ENCODE measurements at regions not wholly inside any gene's neighbourhood (a gene's known extent, or its start where the extent isn't known, plus 50 kb on each side); places are given as distances from the start of the nearest gene placed in this dataset.

GRCh38 chr2:209114588-209115240 lies 309.1 kb upstream of the MAP2 start:
- no peaks in the 10 kb centered on the region for H3K9me3 ChIP-seq (ENCODE audit: low read length)
- H3K27me3 ChIP-seq (ENCODE audit: insufficient read depth, low read depth, low read length): no peaks in the 10 kb centered on the region
- no peaks in the 10 kb centered on the region for H3K36me3 ChIP-seq (ENCODE audit: insufficient read depth, low read length)

GRCh38 chr2:209121691-209122090 lies 302.2 kb upstream of the MAP2 start:
- no peak overlapping the region for H3K4me2 ChIP-seq (ENCODE audit: low read length)
- H2AFZ ChIP-seq (ENCODE audit: low read depth, low read length): no peak overlapping the region
- no peaks in the 10 kb centered on the region for H4K20me1 ChIP-seq (ENCODE audit: insufficient read depth)
- H3K27me3 ChIP-seq (ENCODE audit: insufficient read depth, low read depth, low read length): no peaks in the 10 kb centered on the region
- H3K4me3 ChIP-seq (ENCODE audit: low read length): no peak overlapping the region
- TF ChIP-seq EZH2 (IDR thresholded peaks at IDR 0.05; ENCODE audit: borderline replicate concordance, insufficient read depth, low read length, poor library complexity, severe bottlenecking) (no peak), RAD21 (conservative IDR thresholded peaks at IDR 0.05) (no peak), SMC3 (conservative IDR thresholded peaks at IDR 0.05; ENCODE audit: poor library complexity) (no peak), EP300 (conservative IDR thresholded peaks at IDR 0.05; ENCODE audit: poor library complexity, severe bottlenecking) (no peak), MXI1 (conservative IDR thresholded peaks at IDR 0.05; ENCODE audit: poor library complexity, severe bottlenecking) (no peak), CTCF (IDR thresholded peaks at IDR 0.05; ENCODE audit: poor library complexity, severe bottlenecking) (no peak), TAF1 (IDR thresholded peaks at IDR 0.05; ENCODE audit: low read depth) (no peak), POLR2AphosphoS5 (IDR thresholded peaks at IDR 0.05) (no peak)
- TF ChIP-seq, protein P1, sequence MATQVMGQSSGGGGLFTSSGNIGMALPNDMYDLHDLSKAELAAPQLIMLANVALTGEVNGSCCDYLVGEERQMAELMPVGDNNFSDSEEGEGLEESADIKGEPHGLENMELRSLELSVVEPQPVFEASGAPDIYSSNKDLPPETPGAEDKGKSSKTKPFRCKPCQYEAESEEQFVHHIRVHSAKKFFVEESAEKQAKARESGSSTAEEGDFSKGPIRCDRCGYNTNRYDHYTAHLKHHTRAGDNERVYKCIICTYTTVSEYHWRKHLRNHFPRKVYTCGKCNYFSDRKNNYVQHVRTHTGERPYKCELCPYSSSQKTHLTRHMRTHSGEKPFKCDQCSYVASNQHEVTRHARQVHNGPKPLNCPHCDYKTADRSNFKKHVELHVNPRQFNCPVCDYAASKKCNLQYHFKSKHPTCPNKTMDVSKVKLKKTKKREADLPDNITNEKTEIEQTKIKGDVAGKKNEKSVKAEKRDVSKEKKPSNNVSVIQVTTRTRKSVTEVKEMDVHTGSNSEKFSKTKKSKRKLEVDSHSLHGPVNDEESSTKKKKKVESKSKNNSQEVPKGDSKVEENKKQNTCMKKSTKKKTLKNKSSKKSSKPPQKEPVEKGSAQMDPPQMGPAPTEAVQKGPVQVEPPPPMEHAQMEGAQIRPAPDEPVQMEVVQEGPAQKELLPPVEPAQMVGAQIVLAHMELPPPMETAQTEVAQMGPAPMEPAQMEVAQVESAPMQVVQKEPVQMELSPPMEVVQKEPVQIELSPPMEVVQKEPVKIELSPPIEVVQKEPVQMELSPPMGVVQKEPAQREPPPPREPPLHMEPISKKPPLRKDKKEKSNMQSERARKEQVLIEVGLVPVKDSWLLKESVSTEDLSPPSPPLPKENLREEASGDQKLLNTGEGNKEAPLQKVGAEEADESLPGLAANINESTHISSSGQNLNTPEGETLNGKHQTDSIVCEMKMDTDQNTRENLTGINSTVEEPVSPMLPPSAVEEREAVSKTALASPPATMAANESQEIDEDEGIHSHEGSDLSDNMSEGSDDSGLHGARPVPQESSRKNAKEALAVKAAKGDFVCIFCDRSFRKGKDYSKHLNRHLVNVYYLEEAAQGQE (IDR thresholded peaks at IDR 0.05; ENCODE audit: borderline replicate concordance): no peak
- no peaks in the 10 kb centered on the region for H3K9me2 ChIP-seq (ENCODE audit: insufficient read depth, low read length)
- H3K36me3 ChIP-seq (ENCODE audit: insufficient read depth, low read length): no peaks in the 10 kb centered on the region
- H3K79me2 ChIP-seq (replicated peaks; ENCODE audit: insufficient read depth, low read length): no peaks in the 10 kb centered on the region
- no peaks in the 10 kb centered on the region for H3K9me3 ChIP-seq (ENCODE audit: low read length)
- H3K9ac ChIP-seq (ENCODE audit: low read length): no peak overlapping the region
- no peak overlapping the region for H3K27ac ChIP-seq (ENCODE audit: low read length)
- H3F3A ChIP-seq (ENCODE audit: insufficient read depth, low read length, poor library complexity, severe bottlenecking): no peaks in the 10 kb centered on the region

More at GRCh38 chr2:209114588-209115240, 309.1 kb upstream of the MAP2 start:
- Histone ChIP-seq H3K9me2 (ENCODE audit: insufficient read depth, low read length) (no peaks in the 10 kb centered on the region), H3K9ac (ENCODE audit: low read length) (no peak overlapping the region), H3K79me2 (replicated peaks; ENCODE audit: insufficient read depth, low read length) (no peaks in the 10 kb centered on the region), H2AFZ (ENCODE audit: low read depth, low read length) (no peak overlapping the region), H3K4me2 (ENCODE audit: low read length) (no peak overlapping the region), H3F3A (ENCODE audit: insufficient read depth, low read length, poor library complexity, severe bottlenecking) (no peaks in the 10 kb centered on the region), H3K27ac (ENCODE audit: low read length) (no peak overlapping the region), H3K4me3 (ENCODE audit: low read length) (no peak overlapping the region), H4K20me1 (ENCODE audit: insufficient read depth) (no peaks in the 10 kb centered on the region)
- TF ChIP-seq SMC3 (conservative IDR thresholded peaks at IDR 0.05; ENCODE audit: poor library complexity): no peak
- no peak for TF ChIP-seq RAD21 (conservative IDR thresholded peaks at IDR 0.05)
